MCF 10A (cell line): ENCODE measurements at regions not wholly inside any gene's neighbourhood (a gene's known extent, or its start where the extent isn't known, plus 50 kb on each side); places are given as distances from the start of the nearest gene placed in this dataset.
A peak's percentile ranks its signal among the peaks of the same experiment; 100 is the strongest.

Source experiments
- BruUV-seq: library from RNA; stranded (reverse); fragments of 400-500 nt; replicated peaks from 2 replicates; lab custom pipeline; 2021; lab: Mats Ljungman, UMichigan
- CTCF ChIA-PET: fragments of 300-600 bp; sonication (Branson Sonifier 250); formaldehyde crosslinking; extraction: SDS; loops from one replicate; lab custom pipeline; 2021; ENCODE audit warnings: antibody characterized with exemption, inconsistent platforms; lab: Yijun Ruan, JAX
- POLR2A ChIA-PET: fragments of 300-600, 350-650 bp; sonication (Branson Sonifier 250); formaldehyde crosslinking; extraction: SDS; loops from one replicate; lab custom pipeline; 2020; ENCODE audit warnings: antibody characterized with exemption, inconsistent platforms; lab: Yijun Ruan, JAX
- DNase-seq: peaks from one replicate; pipeline ENCODE4 v3.0.0-alpha.2; 2018; ENCODE audit not compliant: unreplicated experiment
- H3K27ac Mint-ChIP-seq: one replicate; pipeline ENCODE4 v1.8.0; 2022; ENCODE audit warnings: mild to moderate bottlenecking, low read depth, mixed read lengths; ENCODE audit not compliant: unreplicated experiment
- H3K27me3 Mint-ChIP-seq: one replicate; pipeline ENCODE4 v1.8.0; 2022; ENCODE audit warnings: mixed read lengths; ENCODE audit not compliant: insufficient read depth, unreplicated experiment
- H3K36me3 Mint-ChIP-seq: one replicate; pipeline ENCODE4 v1.8.0; 2022; ENCODE audit warnings: mild to moderate bottlenecking, moderate library complexity, mixed read lengths; ENCODE audit not compliant: insufficient read depth, unreplicated experiment
- H3K4me1 Mint-ChIP-seq: one replicate; pipeline ENCODE4 v1.8.0; 2022; ENCODE audit warnings: mixed read lengths; ENCODE audit not compliant: insufficient read depth, unreplicated experiment
- H3K4me3 Mint-ChIP-seq: one replicate; pipeline ENCODE4 v1.8.0; 2022; ENCODE audit warnings: mild to moderate bottlenecking, moderate library complexity, mixed read lengths; ENCODE audit not compliant: unreplicated experiment
- H3K9me3 Mint-ChIP-seq: one replicate; pipeline ENCODE4 v1.8.0; 2022; ENCODE audit warnings: mixed read lengths; ENCODE audit not compliant: unreplicated experiment
- intact Hi-C: fragments of 100-400 bp; cut with micrococcal nuclease; formaldehyde crosslinking; loops from 2 replicates; pipeline ENCODE4 v1.14.1; 2022
- TF ChIP-seq, protein P1 (sequence below): fragments of 200-600 bp; IDR thresholded peaks from one replicate; pipeline ENCODE4 v1.8.0; 2022; ENCODE audit warnings: antibody characterized with exemption, mild to moderate bottlenecking; ENCODE audit not compliant: unreplicated experiment

DNA sequence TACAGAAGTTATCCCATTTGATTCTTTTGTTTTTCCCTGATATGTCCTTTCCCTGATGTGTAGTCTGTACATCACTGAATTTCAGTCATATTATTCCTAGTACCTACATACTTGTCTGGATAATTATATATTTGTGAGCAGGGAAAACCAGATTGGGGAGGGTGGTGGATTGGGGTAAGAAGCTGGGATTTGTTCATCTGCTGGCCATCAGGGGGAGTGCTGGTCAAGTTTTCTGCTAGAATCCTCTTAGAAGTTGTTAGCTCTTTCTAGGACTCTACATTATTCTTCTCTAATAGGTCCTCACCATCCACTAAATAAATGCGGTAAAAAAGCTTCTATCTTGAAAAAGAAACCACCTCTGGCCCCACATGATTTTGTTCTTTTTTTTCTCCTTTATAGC, 232.7 kb upstream of the TAC1 start:
- intact Hi-C loops = loop anchor here (1.0 to 2.0 kb wide), 3 partner anchors 336 to 394 kb away; no protein-coding TSS in a partner anchor
- no peaks in the 10 kb centered on the region for H3K4me1 Mint-ChIP-seq
- H3K27me3 Mint-ChIP-seq = peaks cover 31% of the 10 kb centered on the region
- H3K27ac Mint-ChIP-seq = no peak overlapping the region
- CTCF ChIA-PET = interaction anchor here (0.5 to 2.1 kb wide), 27 partner anchors 8 to 584 kb away, joined by 3 to 43 read pairs (median 4); no protein-coding TSS in a partner anchor
- BruUV-seq = no TSS peak
- TF ChIP-seq, protein P1, sequence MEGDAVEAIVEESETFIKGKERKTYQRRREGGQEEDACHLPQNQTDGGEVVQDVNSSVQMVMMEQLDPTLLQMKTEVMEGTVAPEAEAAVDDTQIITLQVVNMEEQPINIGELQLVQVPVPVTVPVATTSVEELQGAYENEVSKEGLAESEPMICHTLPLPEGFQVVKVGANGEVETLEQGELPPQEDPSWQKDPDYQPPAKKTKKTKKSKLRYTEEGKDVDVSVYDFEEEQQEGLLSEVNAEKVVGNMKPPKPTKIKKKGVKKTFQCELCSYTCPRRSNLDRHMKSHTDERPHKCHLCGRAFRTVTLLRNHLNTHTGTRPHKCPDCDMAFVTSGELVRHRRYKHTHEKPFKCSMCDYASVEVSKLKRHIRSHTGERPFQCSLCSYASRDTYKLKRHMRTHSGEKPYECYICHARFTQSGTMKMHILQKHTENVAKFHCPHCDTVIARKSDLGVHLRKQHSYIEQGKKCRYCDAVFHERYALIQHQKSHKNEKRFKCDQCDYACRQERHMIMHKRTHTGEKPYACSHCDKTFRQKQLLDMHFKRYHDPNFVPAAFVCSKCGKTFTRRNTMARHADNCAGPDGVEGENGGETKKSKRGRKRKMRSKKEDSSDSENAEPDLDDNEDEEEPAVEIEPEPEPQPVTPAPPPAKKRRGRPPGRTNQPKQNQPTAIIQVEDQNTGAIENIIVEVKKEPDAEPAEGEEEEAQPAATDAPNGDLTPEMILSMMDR = peak; percentile 46
- H3K4me3 Mint-ChIP-seq = no peak overlapping the region
- H3K36me3 Mint-ChIP-seq = no peaks in the 10 kb centered on the region
- peak; percentile 56 for DNase-seq
- H3K9me3 Mint-ChIP-seq = no peaks in the 10 kb centered on the region
- POLR2A ChIA-PET = interaction anchor here (0.6 to 0.7 kb wide), 2 partner anchors 18 to 152 kb away, joined by 3 read pairs; no protein-coding TSS in a partner anchor

DNA sequence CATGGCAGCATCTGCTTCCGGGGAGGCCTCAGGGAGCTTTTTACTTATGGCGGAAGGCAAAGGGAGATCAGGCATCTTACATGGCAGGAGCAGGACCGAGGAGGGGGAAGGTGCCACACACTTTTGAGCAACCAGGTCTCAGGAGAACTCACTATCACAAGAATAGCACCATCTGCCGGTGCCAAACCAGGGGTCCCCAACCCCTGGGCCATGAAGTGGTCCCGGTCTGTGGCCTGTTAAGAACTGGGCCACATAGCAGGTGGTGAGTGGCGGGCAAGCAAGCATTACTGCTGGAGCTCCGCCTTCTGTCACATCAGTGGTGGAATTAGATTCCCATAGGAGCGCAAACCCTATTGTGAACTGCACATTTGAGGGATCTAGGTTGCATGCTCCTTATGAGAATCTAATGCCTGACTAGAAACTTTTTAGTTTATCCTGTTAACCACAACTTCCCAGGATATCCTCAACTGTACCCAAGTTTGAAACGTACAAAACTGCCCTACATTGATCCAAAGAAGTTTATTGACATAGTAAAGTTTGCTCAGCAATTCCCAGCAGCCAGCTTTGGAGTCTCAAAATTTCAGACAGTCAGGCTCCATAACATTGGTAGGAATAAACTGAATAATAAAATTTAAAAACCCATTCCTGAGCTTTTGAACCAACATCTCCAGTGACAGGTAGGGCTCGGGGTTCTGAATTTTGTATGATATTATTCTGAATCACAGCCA, 228.4 kb upstream of the TAC1 start:
- POLR2A ChIA-PET = interaction anchor here (0.6 kb wide), 1 partner anchor 9 kb away, joined by 3 read pairs; no protein-coding TSS in a partner anchor
- Mint-ChIP-seq H3K27ac (no peak overlapping the region), H3K9me3 (no peaks in the 10 kb centered on the region), H3K36me3 (no peaks in the 10 kb centered on the region), H3K27me3 (peaks cover 3% of the 10 kb centered on the region), H3K4me3 (no peak overlapping the region), H3K4me1 (no peaks in the 10 kb centered on the region)
- no peak for DNase-seq
- no TSS peak for BruUV-seq
- CTCF ChIA-PET = interaction anchor here (0.6 to 2.7 kb wide), 3 partner anchors 214 to 399 kb away, joined by 4 to 8 read pairs (median 4); no protein-coding TSS in a partner anchor
- intact Hi-C loops = no loop called here
- TF ChIP-seq, protein P1 = no peak

DNA sequence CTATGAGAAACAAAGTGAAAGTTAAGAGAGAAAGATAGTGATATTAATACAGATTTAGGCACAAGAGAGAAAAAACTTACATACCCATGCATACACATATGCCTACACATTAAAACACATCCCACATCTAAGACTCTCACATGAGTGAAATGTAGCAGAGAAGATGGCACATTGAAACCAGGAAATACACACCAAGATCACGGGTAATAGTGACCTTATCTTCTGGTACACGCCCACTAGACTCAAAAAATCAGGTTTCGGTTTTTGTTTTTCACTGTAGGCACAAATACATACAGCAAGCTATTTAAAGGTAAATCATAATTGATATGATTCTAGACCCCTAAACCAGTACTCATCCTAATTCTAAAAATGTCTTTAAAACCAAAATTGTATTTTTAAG, 225.2 kb upstream of the TAC1 start:
- H3K4me3 Mint-ChIP-seq = no peak overlapping the region
- DNase-seq = no peak
- intact Hi-C loops = no loop called here
- no TSS peak for BruUV-seq
- H3K4me1 Mint-ChIP-seq = no peaks in the 10 kb centered on the region
- TF ChIP-seq, protein P1 = no peak
- ChIA-PET POLR2A (no interaction called here), CTCF (no interaction called here)
- no peaks in the 10 kb centered on the region for H3K9me3 Mint-ChIP-seq
- peaks cover 17% of the 10 kb centered on the region for H3K27me3 Mint-ChIP-seq
- no peak overlapping the region for H3K27ac Mint-ChIP-seq
- no peaks in the 10 kb centered on the region for H3K36me3 Mint-ChIP-seq

DNA sequence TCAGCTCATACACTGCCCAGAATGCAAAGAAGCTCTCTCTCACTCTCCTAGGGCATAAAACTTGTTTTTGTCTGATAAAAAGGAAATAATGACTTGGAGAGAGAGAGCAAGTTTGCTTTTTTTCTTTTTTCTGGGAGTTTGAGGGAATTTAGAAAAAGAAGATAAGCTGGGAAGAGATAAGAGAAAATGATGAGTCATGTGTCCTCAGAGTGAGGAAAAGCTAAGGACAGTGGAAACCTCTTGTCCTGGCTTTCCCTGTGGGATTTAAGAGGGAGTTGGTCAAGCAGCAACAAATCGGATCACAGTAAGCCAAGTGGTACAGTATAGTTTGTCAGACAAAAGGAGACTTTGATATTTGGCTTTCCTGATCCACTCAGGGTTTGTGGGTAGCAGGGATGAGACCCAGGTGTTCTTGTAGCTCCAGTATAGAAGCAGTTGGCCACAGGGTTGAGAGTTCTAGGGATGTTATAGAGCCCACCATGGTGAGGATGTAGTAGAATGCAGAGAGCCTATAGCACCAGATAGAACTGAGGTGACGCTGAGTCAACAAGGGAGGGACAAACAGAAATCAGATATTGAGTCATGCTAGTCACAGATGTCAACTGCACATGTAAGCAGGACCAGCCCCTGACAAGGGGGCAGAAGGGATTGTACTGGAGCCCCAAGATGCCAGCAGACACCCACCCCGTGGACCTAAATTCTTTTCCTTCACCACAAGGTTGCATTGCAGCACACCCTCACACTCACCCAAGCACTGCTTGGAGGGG, 219.3 kb upstream of the TAC1 start:
- CTCF ChIA-PET = interaction anchor here (1.2 kb wide), 1 partner anchor 14 kb away, joined by 6 read pairs; no protein-coding TSS in a partner anchor
- no TSS peak for BruUV-seq
- H3K4me1 Mint-ChIP-seq = no peaks in the 10 kb centered on the region
- H3K27ac Mint-ChIP-seq = no peak overlapping the region
- TF ChIP-seq, protein P1 = no peak
- H3K27me3 Mint-ChIP-seq = peaks cover 36% of the 10 kb centered on the region
- DNase-seq = no peak
- no peaks in the 10 kb centered on the region for H3K9me3 Mint-ChIP-seq
- intact Hi-C loops = no loop called here
- no peak overlapping the region for H3K4me3 Mint-ChIP-seq
- POLR2A ChIA-PET = interaction anchor here (0.6 to 0.7 kb wide), 2 partner anchors 9 to 402 kb away, joined by 3 read pairs; no protein-coding TSS in a partner anchor
- H3K36me3 Mint-ChIP-seq = no peaks in the 10 kb centered on the region
